ENCODE measurements at regions not wholly inside any gene's neighbourhood (a gene's known extent, or its start where the extent isn't known, plus 50 kb on each side); places are given as distances from the start of the nearest gene placed in this dataset.

- no peak for TF ChIP-seq POLR2A (IDR thresholded peaks at IDR 0.05)
- no peak for TF ChIP-seq CTCF (IDR thresholded peaks at IDR 0.05)
These were observed 653.7 kb downstream of the TFAP2A start for GRCh38 chr6:9761220-9761619.
